C4-2B (cell line): ENCODE measurements at regions not wholly inside any gene's neighbourhood (a gene's known extent, or its start where the extent isn't known, plus 50 kb on each side); places are given as distances from the start of the nearest gene placed in this dataset.

ENCODE experiments used
- CTCF ChIP-seq: fragments of 450-650 bp; conservative IDR thresholded peaks from 2 replicates; pipeline ENCODE4 v1.5.1; 2017; ENCODE audit warnings: mild to moderate bottlenecking
- ZFX ChIP-seq: fragments of 450-650 bp; IDR thresholded peaks from 2 replicates; pipeline ENCODE4 v1.6.1; 2017

GRCh38 chr5:157956271-157956885 lies 97.4 kb upstream of the CLINT1 start:
- no peak for TF ChIP-seq CTCF
- TF ChIP-seq ZFX = no peak
